ENCODE measurements at regions not wholly inside any gene's neighbourhood (a gene's known extent, or its start where the extent isn't known, plus 50 kb on each side); places are given as distances from the start of the nearest gene placed in this dataset.

DNA sequence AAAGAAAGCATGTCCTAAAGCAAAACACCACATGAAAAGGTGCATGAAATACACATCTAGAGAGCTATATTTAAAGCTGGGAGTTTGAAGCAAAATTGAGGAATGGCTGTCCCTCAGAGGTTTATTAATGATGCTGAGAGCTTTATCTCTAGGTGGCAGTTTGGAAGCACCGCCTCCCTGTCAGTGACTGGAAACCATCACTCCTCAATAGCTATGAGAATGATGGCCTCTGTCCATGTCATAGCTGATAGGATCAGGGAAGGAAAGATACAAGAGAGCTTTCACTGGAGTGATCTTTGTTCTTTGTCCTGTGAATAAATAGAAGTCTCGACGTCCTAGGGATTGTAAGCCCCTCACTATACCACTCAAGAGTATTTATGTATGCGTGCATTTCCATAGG lies 110.5 kb downstream of the NUDT12 start:
- TF ChIP-seq, protein P1, sequence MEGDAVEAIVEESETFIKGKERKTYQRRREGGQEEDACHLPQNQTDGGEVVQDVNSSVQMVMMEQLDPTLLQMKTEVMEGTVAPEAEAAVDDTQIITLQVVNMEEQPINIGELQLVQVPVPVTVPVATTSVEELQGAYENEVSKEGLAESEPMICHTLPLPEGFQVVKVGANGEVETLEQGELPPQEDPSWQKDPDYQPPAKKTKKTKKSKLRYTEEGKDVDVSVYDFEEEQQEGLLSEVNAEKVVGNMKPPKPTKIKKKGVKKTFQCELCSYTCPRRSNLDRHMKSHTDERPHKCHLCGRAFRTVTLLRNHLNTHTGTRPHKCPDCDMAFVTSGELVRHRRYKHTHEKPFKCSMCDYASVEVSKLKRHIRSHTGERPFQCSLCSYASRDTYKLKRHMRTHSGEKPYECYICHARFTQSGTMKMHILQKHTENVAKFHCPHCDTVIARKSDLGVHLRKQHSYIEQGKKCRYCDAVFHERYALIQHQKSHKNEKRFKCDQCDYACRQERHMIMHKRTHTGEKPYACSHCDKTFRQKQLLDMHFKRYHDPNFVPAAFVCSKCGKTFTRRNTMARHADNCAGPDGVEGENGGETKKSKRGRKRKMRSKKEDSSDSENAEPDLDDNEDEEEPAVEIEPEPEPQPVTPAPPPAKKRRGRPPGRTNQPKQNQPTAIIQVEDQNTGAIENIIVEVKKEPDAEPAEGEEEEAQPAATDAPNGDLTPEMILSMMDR (IDR thresholded peaks at IDR 0.05; ENCODE audit: unreplicated experiment), result no peak
- intact Hi-C loops (cut with micrococcal nuclease), result no loop called here
- Mint-ChIP-seq H3K4me3 (ENCODE audit: unreplicated experiment) (no peak overlapping the region), H3K4me1 (ENCODE audit: insufficient read depth, unreplicated experiment) (peaks cover 18% of the 10 kb centered on the region), H3K9me3 (ENCODE audit: unreplicated experiment) (no peaks in the 10 kb centered on the region), H3K27ac (ENCODE audit: low read depth, unreplicated experiment) (no peak overlapping the region), H3K36me3 (ENCODE audit: insufficient read depth, unreplicated experiment) (no peaks in the 10 kb centered on the region), H3K27me3 (ENCODE audit: insufficient read depth, unreplicated experiment) (no peaks in the 10 kb centered on the region)
- ChIA-PET POLR2A (no interaction called here), CTCF (interaction anchor here (0.9 kb wide), 1 partner anchor 13 kb away, joined by 3 read pairs; no protein-coding TSS in a partner anchor)
- no TSS peak for BruUV-seq (replicated peaks)
- no peak for DNase-seq (ENCODE audit: unreplicated experiment)

DNA sequence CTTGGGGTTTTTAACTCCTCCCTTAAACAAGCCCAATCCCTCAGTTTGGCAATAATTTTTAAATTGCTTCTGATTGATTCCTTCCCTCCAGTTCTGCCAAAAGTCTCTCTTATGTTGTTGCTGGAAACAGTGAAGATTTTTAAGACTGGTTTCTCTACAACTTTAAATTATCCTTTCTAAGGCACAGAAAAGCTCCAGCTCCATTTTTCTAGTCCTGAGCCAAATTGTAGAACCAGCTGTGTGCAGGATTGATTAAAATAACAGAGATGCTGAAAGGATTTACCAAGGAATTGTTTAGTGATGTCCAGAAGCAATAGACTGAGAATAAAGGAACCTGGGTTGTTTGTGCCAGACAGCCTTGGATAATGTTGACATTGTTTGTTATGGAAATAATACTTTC lies 111.3 kb downstream of the NUDT12 start:
- TF ChIP-seq, protein P1 (IDR thresholded peaks at IDR 0.05; ENCODE audit: unreplicated experiment), result no peak
- DNase-seq (ENCODE audit: unreplicated experiment), result no peak
- BruUV-seq (replicated peaks), result no TSS peak
- Mint-ChIP-seq H3K4me3 (ENCODE audit: unreplicated experiment) (no peak overlapping the region), H3K4me1 (ENCODE audit: insufficient read depth, unreplicated experiment) (peaks cover 12% of the 10 kb centered on the region), H3K36me3 (ENCODE audit: insufficient read depth, unreplicated experiment) (no peaks in the 10 kb centered on the region), H3K9me3 (ENCODE audit: unreplicated experiment) (no peaks in the 10 kb centered on the region), H3K27me3 (ENCODE audit: insufficient read depth, unreplicated experiment) (no peaks in the 10 kb centered on the region), H3K27ac (ENCODE audit: low read depth, unreplicated experiment) (no peak overlapping the region)
- intact Hi-C loops (cut with micrococcal nuclease), result no loop called here
- POLR2A ChIA-PET, result interaction anchor here (1.2 kb wide), 1 partner anchor 14 kb away, joined by 4 read pairs; no protein-coding TSS in a partner anchor
- CTCF ChIA-PET, result interaction anchor here (0.8 to 0.9 kb wide), 2 partner anchors 14 to 25 kb away, joined by 3 to 4 read pairs; no protein-coding TSS in a partner anchor

DNA sequence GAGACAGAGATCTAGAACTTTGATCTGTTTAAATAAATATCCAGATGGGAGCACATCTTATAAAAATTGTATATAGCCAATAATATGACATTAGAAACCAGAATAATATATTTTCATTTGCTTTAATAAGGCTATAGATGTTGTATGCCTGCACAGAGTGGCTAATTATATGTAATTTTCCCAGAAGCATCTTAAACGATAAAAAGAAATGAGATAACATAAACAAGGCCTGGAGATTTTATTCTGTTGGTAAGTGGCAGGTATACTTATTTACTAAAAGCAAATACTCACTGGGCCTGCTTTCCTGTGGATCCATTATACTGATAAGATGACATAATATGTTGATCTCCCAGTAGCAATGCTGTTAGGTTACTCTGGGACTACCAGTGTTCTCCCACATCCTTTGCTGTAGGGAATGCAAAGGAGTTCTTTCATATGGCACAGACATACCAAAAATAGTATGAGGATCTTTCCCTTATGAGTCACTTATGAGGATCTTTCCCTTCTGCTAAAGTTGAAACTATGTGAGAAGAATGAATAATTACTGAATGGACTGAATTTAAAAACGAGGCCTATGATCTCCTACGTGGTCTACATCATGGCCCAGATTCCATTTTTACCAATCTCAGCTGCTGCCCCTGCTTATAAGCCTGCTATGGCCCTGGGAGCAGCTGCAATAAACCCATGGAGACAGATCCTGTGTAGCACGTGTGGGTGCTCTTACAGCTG lies 112.1 kb downstream of the NUDT12 start:
- TF ChIP-seq, protein P1 (IDR thresholded peaks at IDR 0.05; ENCODE audit: unreplicated experiment), result no peak
- Mint-ChIP-seq H3K27ac (ENCODE audit: low read depth, unreplicated experiment) (peak overlapping the region; percentile 62), H3K4me1 (ENCODE audit: insufficient read depth, unreplicated experiment) (peaks cover 10% of the 10 kb centered on the region), H3K4me3 (ENCODE audit: unreplicated experiment) (no peak overlapping the region), H3K27me3 (ENCODE audit: insufficient read depth, unreplicated experiment) (no peaks in the 10 kb centered on the region), H3K36me3 (ENCODE audit: insufficient read depth, unreplicated experiment) (no peaks in the 10 kb centered on the region), H3K9me3 (ENCODE audit: unreplicated experiment) (no peaks in the 10 kb centered on the region)
- BruUV-seq (replicated peaks), result no TSS peak
- ChIA-PET POLR2A (interaction anchor here (0.9 to 1.2 kb wide), 2 partner anchors 15 to 191 kb away, joined by 3 to 4 read pairs; no protein-coding TSS in a partner anchor), CTCF (interaction anchor here (0.7 to 0.8 kb wide), 2 partner anchors 26 to 101 kb away, joined by 3 to 4 read pairs; no protein-coding TSS in a partner anchor)
- DNase-seq (ENCODE audit: unreplicated experiment), result peak; percentile 29
- intact Hi-C loops (cut with micrococcal nuclease), result no loop called here

DNA sequence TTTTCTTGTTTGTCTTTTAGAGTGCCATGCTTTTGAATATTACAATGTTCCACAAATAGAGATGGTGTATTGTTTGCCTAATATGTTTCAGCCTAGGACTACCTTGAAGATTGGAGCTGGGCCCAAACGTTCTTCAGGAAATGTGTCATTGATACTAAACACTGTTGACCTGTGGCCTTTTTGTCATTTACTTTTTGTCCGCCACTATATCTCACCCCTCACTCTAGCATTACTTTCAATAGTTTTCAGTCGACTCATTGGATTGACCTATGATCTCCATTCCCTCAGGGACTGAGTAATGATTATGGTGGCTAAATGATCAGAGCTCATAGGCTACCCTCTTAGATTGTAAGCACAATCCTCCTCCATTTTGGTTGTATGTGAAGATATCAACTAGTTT lies 115.8 kb downstream of the NUDT12 start:
- Mint-ChIP-seq H3K4me1 (ENCODE audit: insufficient read depth, unreplicated experiment) (peaks cover 19% of the 10 kb centered on the region), H3K27ac (ENCODE audit: low read depth, unreplicated experiment) (no peak overlapping the region), H3K9me3 (ENCODE audit: unreplicated experiment) (no peaks in the 10 kb centered on the region), H3K27me3 (ENCODE audit: insufficient read depth, unreplicated experiment) (no peaks in the 10 kb centered on the region), H3K36me3 (ENCODE audit: insufficient read depth, unreplicated experiment) (no peaks in the 10 kb centered on the region), H3K4me3 (ENCODE audit: unreplicated experiment) (no peak overlapping the region)
- intact Hi-C loops (cut with micrococcal nuclease), result no loop called here
- ChIA-PET CTCF (interaction anchor here (1.7 kb wide), 1 partner anchor 214 kb away, joined by 6 read pairs; no protein-coding TSS in a partner anchor), POLR2A (no interaction called here)
- no peak for DNase-seq (ENCODE audit: unreplicated experiment)
- BruUV-seq (replicated peaks), result no TSS peak
- TF ChIP-seq, protein P1 (IDR thresholded peaks at IDR 0.05; ENCODE audit: unreplicated experiment), result no peak
